ENCODE measurements at regions not wholly inside any gene's neighbourhood (a gene's known extent, or its start where the extent isn't known, plus 50 kb on each side); places are given as distances from the start of the nearest gene placed in this dataset.

DNA sequence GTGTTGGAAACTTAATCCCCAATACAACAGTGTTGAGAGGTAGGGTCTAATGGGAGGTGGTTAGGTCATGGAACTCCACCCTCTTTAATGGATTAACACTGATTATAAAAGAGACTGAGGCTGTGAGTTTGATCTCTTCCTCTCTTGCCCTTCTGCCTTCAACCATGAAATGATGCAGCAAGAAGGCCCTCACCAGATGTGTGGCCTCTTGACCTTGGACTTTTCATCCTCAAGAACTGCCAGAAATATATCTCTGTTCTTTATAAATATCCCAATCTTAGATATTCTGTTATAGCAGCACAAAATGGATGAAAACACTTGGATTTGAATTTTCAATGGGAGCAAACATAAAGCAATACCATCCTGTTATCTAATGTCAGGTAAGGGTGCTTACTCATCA lies 67.6 kb downstream of the NMUR2 start:
- intact Hi-C loops (cut with micrococcal nuclease) = no loop called here
- no peaks in the 10 kb centered on the region for H3K4me1 Mint-ChIP-seq (ENCODE audit: low read depth)
- no peaks in the 10 kb centered on the region for H3K36me3 Mint-ChIP-seq (ENCODE audit: low read depth)
- H3K27ac Mint-ChIP-seq = no peak overlapping the region
- no peak overlapping the region for H3K4me3 Mint-ChIP-seq
- H3K27me3 Mint-ChIP-seq = no peaks in the 10 kb centered on the region
- H3K9me3 Mint-ChIP-seq = no peaks in the 10 kb centered on the region

DNA sequence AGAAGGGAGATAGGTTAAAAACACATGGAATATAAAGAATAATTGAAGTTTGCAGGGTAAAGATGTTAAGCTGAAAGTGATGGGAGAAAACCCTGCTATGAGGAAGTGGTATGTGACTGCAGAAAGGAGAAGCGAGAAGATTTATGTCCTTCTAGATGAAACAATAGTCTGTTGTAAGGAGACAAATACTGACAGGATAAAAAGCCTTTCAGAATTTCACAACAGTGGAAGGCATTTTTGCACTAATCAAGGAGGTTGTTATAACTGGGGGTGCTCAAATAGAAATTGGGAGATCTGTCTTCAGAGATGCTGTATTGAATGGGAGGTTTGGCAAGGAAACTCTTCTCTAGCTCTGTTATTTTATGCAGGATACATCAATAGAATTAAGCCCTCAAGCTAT lies 69.6 kb downstream of the NMUR2 start:
- Mint-ChIP-seq H3K36me3 (ENCODE audit: low read depth) (no peaks in the 10 kb centered on the region), H3K4me3 (no peak overlapping the region), H3K27ac (no peak overlapping the region), H3K4me1 (ENCODE audit: low read depth) (no peaks in the 10 kb centered on the region), H3K9me3 (no peaks in the 10 kb centered on the region), H3K27me3 (no peaks in the 10 kb centered on the region)
- intact Hi-C loops (cut with micrococcal nuclease) = no loop called here

DNA sequence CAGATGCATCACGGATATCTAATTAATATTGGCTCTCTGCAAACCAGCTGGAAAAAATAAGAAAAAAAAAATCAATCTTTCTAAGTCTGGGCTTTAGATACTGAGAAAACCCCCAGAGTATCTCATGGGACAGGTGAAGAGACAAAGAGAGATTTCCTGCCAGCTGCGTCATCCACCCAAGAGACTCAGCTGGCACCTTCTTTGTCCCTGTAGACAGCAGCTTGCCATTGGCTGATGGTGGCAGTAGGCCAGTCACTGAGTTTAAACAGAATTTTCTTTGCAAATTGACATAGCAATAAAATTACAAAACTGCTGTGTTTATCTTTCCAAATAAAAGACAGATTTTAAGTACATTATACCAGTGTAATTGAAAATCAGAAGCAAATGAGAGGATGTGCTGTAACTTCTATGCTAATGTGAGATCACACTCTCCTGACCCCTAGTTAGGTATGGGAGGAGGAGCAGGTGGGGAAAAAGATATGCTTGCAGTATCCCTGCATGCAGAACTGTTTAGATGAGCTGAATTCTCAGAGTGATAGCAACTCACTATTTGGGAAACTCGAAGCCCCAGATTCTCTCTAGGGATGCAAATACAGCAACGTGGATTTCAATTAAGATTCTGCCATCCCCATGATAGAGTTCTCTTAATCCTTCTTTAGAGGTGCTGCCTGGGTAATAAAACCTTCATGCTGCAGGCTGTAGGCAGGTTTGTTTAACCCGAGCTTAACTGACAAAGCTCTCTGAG lies 72.2 kb downstream of the NMUR2 start:
- no peaks in the 10 kb centered on the region for H3K36me3 Mint-ChIP-seq (ENCODE audit: low read depth)
- H3K27me3 Mint-ChIP-seq = no peaks in the 10 kb centered on the region
- H3K4me1 Mint-ChIP-seq (ENCODE audit: low read depth) = no peaks in the 10 kb centered on the region
- H3K9me3 Mint-ChIP-seq = no peaks in the 10 kb centered on the region
- no peak overlapping the region for H3K27ac Mint-ChIP-seq
- no peak overlapping the region for H3K4me3 Mint-ChIP-seq
- intact Hi-C loops (cut with micrococcal nuclease) = no loop called here

DNA sequence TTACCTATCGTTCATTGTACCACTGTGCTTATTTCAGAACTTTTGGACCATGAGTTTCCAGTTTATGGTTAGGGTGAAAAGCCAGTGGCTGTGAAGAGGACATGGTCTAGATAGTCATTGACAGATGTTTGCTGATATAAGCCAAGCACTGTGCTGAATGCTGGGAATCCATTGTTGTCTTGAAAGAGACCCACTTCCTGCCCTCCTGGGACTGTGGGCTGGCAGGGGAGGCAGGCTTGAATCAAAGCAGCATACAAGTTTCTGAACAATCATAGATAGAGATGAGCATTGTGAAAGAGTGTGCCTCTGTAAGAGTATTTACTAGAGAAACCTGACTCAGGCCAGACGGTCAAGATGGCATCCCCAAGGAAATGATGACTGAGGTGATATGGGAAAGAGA lies 73.4 kb downstream of the NMUR2 start:
- Mint-ChIP-seq H3K36me3 (ENCODE audit: low read depth) (no peaks in the 10 kb centered on the region), H3K27me3 (no peaks in the 10 kb centered on the region), H3K4me3 (no peak overlapping the region), H3K9me3 (no peaks in the 10 kb centered on the region), H3K27ac (no peak overlapping the region), H3K4me1 (ENCODE audit: low read depth) (no peaks in the 10 kb centered on the region)
- intact Hi-C loops (cut with micrococcal nuclease) = no loop called here

DNA sequence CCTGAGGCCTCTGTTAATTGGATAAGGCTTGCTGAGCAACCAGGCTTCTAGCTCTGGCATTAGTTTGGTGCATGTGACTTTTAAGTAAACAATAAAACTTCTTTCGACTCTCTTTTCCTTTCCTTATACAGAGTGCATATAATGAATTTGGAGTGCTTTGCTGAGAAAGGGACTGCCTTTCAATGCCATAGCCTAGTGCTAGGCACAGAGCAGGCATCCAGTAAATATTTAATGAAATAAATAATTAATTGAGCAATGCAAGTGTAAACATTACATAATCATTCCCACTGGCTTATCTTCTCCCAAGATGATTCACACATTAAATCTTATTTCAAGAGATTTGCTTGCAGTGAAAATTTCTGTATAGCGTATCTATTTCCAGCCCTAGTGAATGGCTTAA lies 74.1 kb downstream of the NMUR2 start:
- intact Hi-C loops (cut with micrococcal nuclease) = no loop called here
- H3K36me3 Mint-ChIP-seq (ENCODE audit: low read depth) = no peaks in the 10 kb centered on the region
- H3K27me3 Mint-ChIP-seq = no peaks in the 10 kb centered on the region
- no peaks in the 10 kb centered on the region for H3K4me1 Mint-ChIP-seq (ENCODE audit: low read depth)
- H3K4me3 Mint-ChIP-seq = no peak overlapping the region
- H3K27ac Mint-ChIP-seq = no peak overlapping the region
- no peaks in the 10 kb centered on the region for H3K9me3 Mint-ChIP-seq

DNA sequence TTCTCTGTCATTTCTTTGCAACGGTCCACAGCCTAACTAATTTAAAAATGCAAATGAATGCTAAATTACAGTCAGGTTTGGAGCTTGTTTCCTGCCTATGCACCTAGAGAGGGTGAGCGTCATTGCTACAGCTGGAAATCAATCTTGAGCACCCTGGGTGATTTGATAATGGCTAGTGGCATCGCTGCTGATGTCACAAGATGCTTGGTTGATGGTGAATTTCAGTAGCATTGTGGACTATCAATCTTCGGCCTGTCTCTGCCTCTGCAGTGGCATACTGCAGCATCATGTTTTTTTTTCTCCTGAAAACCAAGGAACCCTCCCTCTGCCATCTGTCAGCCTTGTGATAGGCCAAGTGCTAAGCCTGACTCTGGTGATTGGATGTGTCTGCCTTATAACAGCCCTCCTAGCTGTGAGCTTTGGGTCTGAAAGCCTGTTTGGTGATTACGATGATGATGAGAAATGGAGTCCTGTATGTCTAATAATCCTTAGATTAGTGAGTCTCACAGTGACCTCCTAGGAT lies 75.3 kb downstream of the NMUR2 start:
- no peak overlapping the region for H3K4me3 Mint-ChIP-seq
- intact Hi-C loops (cut with micrococcal nuclease) = no loop called here
- H3K36me3 Mint-ChIP-seq (ENCODE audit: low read depth) = no peaks in the 10 kb centered on the region
- H3K27me3 Mint-ChIP-seq = no peaks in the 10 kb centered on the region
- no peaks in the 10 kb centered on the region for H3K4me1 Mint-ChIP-seq (ENCODE audit: low read depth)
- H3K9me3 Mint-ChIP-seq = no peaks in the 10 kb centered on the region
- no peak overlapping the region for H3K27ac Mint-ChIP-seq

DNA sequence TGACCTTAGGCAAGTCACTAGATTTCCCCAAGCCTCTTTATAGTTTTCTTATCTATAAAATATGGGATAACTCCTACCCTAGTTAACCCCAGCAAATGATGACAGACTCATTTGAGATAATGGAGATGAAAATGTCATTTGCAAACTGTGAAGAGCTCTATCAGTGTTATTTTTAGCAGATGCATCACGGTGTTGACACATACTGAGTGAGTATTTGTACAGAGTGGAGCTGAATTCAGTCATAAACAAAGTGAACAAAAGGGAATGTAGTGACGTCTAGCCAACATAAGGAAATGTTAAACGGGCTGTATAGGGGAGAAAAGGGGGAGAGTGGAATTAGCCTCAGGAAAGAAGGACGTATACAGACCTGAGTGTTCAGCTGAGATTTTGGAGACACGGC lies 75.9 kb downstream of the NMUR2 start:
- Mint-ChIP-seq H3K4me3 (no peak overlapping the region), H3K27ac (no peak overlapping the region), H3K4me1 (ENCODE audit: low read depth) (no peaks in the 10 kb centered on the region), H3K27me3 (no peaks in the 10 kb centered on the region), H3K9me3 (no peaks in the 10 kb centered on the region), H3K36me3 (ENCODE audit: low read depth) (no peaks in the 10 kb centered on the region)
- intact Hi-C loops (cut with micrococcal nuclease) = no loop called here

DNA sequence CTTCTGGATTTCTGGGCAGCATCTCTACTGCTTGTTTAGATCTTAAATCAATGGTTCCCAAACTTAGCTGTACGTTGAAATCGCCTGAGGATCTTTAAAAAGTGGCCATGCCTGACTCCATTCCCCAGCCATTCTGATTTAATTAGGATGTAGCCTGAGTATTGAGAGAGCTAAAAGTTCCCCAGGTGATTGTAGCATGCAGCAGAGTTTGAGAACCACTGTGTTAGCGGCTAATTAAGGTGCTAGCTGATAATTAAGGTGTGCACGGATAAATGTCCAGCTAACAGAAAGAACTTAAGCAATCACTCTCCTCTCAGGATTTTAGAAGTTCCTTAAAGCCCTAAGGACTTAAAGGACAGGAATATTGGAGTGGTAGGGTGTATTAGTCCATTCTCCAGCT lies 89.1 kb downstream of the NMUR2 start:
- no peaks in the 10 kb centered on the region for H3K9me3 Mint-ChIP-seq
- intact Hi-C loops (cut with micrococcal nuclease) = no loop called here
- H3K4me3 Mint-ChIP-seq = no peak overlapping the region
- no peaks in the 10 kb centered on the region for H3K36me3 Mint-ChIP-seq (ENCODE audit: low read depth)
- H3K27ac Mint-ChIP-seq = no peak overlapping the region
- no peaks in the 10 kb centered on the region for H3K4me1 Mint-ChIP-seq (ENCODE audit: low read depth)
- H3K27me3 Mint-ChIP-seq = no peaks in the 10 kb centered on the region

DNA sequence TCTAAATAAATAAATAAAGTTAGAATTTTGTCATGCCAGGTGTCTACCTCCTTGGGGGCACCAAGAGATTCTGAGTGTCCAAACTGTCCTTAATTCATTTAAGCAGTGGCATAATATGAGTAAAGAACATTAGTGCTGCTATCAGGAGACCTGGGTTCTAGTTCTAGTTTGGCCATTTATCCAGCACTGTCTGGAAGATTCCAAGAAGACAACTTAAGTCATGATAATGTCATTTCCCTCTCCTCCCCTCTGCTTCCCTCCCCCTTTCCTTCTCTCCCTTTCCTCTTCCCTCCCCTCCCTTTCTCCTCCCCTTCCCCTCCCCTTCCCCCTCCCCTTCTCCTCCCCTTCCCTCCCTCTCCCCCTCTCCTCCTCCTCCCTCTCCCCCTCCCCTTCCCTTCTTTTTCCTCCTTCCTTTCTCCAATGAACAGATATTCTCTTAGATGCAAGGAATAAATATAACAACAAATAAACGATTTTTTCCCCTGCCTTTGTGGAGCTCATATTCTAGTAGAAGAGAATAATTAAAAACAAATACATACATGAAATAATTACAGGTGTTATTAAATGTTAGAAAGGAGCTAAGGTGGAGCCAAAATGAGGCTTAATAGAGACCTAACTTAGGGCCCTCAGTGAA lies 90.8 kb downstream of the NMUR2 start:
- H3K36me3 Mint-ChIP-seq (ENCODE audit: low read depth) = no peaks in the 10 kb centered on the region
- no peak overlapping the region for H3K27ac Mint-ChIP-seq
- H3K4me3 Mint-ChIP-seq = no peak overlapping the region
- no peaks in the 10 kb centered on the region for H3K4me1 Mint-ChIP-seq (ENCODE audit: low read depth)
- H3K9me3 Mint-ChIP-seq = no peaks in the 10 kb centered on the region
- no peaks in the 10 kb centered on the region for H3K27me3 Mint-ChIP-seq
- intact Hi-C loops (cut with micrococcal nuclease) = no loop called here

DNA sequence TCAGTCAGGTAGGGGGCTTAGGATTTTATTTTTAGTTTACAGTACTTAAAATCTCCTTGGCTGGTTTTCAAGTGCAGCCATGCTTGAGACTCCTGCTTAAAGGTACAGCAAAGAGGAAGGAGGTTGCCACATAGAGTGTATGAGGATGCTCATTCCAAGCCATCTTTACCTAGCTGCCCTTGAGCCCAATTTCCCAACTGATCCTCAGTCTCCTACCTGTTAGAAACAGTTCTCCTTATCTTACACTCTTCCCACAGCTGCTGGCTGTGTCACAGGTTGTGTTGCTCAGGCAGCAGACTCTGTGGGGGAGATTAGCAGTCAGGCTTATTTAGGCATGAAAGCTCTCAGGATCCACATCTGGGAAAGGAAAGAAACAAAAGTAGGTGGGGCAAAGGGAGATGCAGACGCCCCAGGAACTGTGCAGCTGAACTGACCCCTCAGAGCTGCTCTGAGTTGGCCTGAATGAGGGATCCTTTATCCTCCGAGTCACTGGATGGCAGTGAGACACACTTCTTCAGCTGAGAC lies 95.1 kb downstream of the NMUR2 start:
- intact Hi-C loops (cut with micrococcal nuclease) = no loop called here
- H3K27ac Mint-ChIP-seq = no peak overlapping the region
- H3K4me1 Mint-ChIP-seq (ENCODE audit: low read depth) = no peaks in the 10 kb centered on the region
- no peak overlapping the region for H3K4me3 Mint-ChIP-seq
- H3K9me3 Mint-ChIP-seq = no peaks in the 10 kb centered on the region
- no peaks in the 10 kb centered on the region for H3K36me3 Mint-ChIP-seq (ENCODE audit: low read depth)
- H3K27me3 Mint-ChIP-seq = no peaks in the 10 kb centered on the region

DNA sequence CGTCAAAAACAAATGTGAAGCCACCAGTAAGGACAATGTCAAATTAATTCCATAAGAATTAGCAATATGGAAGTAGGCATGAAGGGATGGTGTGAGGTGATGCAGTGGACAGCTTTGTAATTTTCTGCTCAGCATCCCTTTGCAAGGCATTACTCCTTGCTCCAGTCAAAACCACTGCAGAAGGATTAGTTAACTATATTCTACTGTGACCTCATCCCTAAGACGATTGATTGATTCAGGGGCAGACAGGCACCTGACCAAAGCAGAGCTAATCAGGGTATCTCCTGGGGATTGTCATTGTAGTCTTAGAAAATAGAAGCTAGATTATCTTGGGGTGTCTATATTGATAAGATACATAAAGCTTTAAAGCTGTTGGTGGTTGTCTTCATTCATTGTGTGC lies 98.7 kb downstream of the NMUR2 start:
- H3K9me3 Mint-ChIP-seq = no peaks in the 10 kb centered on the region
- no peak overlapping the region for H3K27ac Mint-ChIP-seq
- no peak overlapping the region for H3K4me3 Mint-ChIP-seq
- intact Hi-C loops (cut with micrococcal nuclease) = no loop called here
- H3K27me3 Mint-ChIP-seq = no peaks in the 10 kb centered on the region
- H3K4me1 Mint-ChIP-seq (ENCODE audit: low read depth) = no peaks in the 10 kb centered on the region
- H3K36me3 Mint-ChIP-seq (ENCODE audit: low read depth) = no peaks in the 10 kb centered on the region

DNA sequence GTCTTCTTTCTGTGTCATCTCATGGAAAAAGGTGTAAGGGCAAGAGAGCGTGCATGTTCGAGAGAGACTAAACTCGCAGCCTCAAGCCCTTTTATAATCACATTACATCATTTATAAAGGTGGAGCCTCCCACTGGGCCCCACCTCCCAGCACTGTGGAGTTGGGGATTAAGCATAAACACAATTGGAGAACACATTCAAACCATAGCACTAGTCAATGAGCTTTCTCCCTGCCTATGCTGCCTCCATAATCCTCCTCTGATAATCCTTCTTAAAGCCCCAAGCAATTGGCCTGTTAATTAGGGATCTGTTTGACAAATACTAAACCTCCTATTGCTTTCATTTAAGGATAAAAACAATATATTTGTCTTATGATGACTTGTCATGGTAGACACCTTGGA lies 99.6 kb downstream of the NMUR2 start:
- Mint-ChIP-seq H3K4me1 (ENCODE audit: low read depth) (no peaks in the 10 kb centered on the region), H3K27ac (no peak overlapping the region), H3K27me3 (no peaks in the 10 kb centered on the region), H3K36me3 (ENCODE audit: low read depth) (no peaks in the 10 kb centered on the region), H3K4me3 (no peak overlapping the region), H3K9me3 (no peaks in the 10 kb centered on the region)
- intact Hi-C loops (cut with micrococcal nuclease) = no loop called here

DNA sequence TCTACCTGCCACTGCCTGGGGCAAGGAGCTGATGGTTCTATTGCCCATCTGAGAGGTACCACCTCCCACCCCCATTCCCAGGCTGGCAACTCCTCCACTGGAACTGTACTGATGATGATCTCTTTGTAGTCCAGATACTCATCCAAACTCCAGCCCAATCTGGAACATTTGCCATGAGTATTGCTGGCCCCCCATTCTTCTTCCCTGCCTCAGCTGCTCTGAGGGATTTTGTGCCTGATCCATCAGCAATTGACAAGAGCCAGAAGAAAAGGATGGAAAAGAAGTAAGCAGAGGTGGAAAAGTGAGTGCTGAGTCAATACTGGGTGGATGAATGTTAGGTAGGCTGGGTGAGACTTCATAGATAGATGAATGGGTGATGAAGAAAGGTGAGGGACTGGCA lies 101.2 kb downstream of the NMUR2 start:
- Mint-ChIP-seq H3K9me3 (no peaks in the 10 kb centered on the region), H3K4me3 (no peak overlapping the region), H3K36me3 (ENCODE audit: low read depth) (no peaks in the 10 kb centered on the region), H3K27ac (no peak overlapping the region), H3K27me3 (no peaks in the 10 kb centered on the region), H3K4me1 (ENCODE audit: low read depth) (no peaks in the 10 kb centered on the region)
- intact Hi-C loops (cut with micrococcal nuclease) = no loop called here

DNA sequence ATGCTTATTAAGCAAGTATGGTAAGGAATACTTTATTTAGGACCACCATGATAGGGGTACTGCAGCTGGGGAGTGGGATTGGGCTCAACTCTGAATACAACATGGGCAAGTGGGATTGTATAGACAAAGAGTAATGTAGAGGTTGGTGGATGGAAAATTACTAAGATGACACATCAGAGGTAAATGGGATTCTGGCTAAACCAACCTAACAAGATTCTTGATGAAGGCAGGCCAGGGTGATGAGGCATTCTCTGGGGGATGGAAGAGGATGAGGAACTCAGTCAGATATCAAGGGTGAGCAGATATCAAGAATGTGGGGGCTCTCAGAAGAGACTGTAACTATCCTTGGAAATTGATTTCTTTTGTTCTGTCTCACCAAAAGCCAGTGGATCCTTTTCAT lies 107.2 kb downstream of the NMUR2 start:
- Mint-ChIP-seq H3K36me3 (ENCODE audit: low read depth) (no peaks in the 10 kb centered on the region), H3K9me3 (no peaks in the 10 kb centered on the region), H3K4me3 (no peak overlapping the region), H3K27ac (no peak overlapping the region), H3K27me3 (no peaks in the 10 kb centered on the region), H3K4me1 (ENCODE audit: low read depth) (no peaks in the 10 kb centered on the region)
- intact Hi-C loops (cut with micrococcal nuclease) = no loop called here

DNA sequence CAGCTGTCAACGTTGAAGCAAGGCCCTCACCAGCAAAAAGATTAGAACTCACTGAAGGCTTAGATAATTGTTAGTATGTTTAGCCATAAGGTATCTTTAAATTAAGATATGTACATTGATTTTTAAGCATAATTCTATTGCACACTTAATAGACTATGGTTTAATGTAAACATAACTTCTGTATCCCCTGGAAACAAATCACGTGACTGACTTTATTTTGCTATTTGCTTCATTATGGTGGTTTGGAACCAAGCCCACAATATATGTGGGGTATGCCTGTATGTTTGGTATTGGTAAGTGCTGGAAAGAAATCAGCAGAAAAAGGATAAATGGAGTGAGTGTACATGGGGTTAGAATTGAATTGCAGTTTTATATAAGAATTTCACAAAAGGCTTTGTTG lies 111.9 kb downstream of the NMUR2 start:
- H3K4me1 Mint-ChIP-seq (ENCODE audit: low read depth) = no peaks in the 10 kb centered on the region
- no peaks in the 10 kb centered on the region for H3K36me3 Mint-ChIP-seq (ENCODE audit: low read depth)
- no peaks in the 10 kb centered on the region for H3K27me3 Mint-ChIP-seq
- no peaks in the 10 kb centered on the region for H3K9me3 Mint-ChIP-seq
- H3K4me3 Mint-ChIP-seq = no peak overlapping the region
- no peak overlapping the region for H3K27ac Mint-ChIP-seq
- intact Hi-C loops (cut with micrococcal nuclease) = no loop called here

All from dendritic cell treated with granulocyte-macrophage colony-stimulating factor and Interleukin-4, amounts not matched to agents 40 ng/mL and 50 ng/mL, for 4 days (primary cell).